ENCODE measurements at regions not wholly inside any gene's neighbourhood (a gene's known extent, or its start where the extent isn't known, plus 50 kb on each side); places are given as distances from the start of the nearest gene placed in this dataset.

DNA sequence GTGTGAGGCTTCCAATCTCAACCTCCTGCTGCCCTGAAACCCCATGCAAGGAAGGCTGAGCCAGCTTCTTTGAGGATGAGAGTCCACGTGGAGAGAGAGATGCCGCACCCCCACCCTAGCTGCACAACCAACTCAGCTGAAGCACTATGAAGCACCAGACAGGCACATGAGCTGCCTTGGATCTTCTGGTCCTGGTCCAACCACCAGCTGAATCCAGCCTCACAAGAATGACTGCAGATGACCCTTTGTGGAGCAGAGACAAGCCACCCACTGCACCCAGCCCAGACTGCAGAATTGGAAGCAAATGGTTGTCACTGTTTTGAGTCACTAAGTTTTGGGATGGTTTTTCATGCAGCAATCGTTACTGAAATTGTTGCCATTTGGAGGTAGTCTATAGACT, 149.6 kb upstream of the SYT13 start:
- TF ChIP-seq EP300 (IDR thresholded peaks at IDR 0.05) = no peak
- no peak for TF ChIP-seq POLR2A (IDR thresholded peaks at IDR 0.05)
- TF ChIP-seq POLR2AphosphoS5 (IDR thresholded peaks at IDR 0.05) = no peak
- H3K36me3 ChIP-seq = no peaks in the 10 kb centered on the region
- H3K4me3 ChIP-seq = no peak overlapping the region
- WGBS, 2 donors (ENCODE audit: low coverage in 1 of 2) = 75% methylated on average over 1 of the region's 3 CpGs; no CpG with 5 or more reads in 1 of the 2 donors
- peaks cover 0 to 14% (median 0%) of the 10 kb centered on the region in 3 donors for H3K9me3 ChIP-seq
- no peak for ATAC-seq
- no peak overlapping the region for H3K27ac ChIP-seq
- peaks cover 55% of the 10 kb centered on the region for H3K27me3 ChIP-seq
- H3K4me1 ChIP-seq = no peaks in the 10 kb centered on the region

DNA sequence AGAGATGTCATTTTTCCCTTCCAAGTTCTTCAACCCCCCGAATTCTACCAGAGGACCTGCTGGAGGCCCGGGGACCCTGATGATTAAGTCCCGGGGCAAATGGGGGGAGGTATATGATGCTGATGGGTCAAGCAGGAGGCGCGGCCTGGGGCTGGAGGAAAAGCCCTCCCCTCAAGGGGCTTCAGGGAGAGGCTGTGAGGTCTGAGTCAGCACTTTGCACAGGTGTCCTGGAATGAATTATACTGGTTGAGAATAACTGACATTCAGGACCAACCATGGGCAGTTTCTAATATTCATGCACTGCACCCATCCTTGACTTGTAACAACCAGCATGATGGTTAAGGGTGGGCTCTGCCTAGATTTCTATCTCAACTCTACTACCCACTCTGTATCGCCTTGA, 146.8 kb upstream of the SYT13 start:
- 86 to 90% methylated on average over 1 to 5 of the region's 6 CpGs for WGBS, 2 donors (ENCODE audit: low coverage in 1 of 2)
- no peak for ATAC-seq
- H3K27ac ChIP-seq = no peak overlapping the region

DNA sequence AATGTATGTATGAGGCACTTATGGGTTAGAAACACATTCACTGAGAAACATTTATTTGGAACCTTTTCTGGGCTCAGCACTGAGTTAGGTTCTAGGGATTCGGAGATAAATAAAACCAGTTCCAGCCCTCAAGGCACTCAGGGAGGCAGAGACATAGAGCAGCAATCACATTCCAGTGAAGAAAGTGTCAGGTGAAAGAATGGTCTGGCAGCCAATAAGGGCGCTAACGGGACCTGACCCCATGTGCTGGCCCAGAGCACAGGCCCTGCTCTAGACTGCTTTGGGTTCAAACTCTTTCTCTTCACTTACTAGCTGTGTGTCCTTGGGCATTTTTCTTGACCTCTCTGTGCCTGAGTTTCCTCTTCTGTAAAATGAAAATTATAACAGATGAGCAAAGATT, 146.0 kb upstream of the SYT13 start:
- no peaks in the 10 kb centered on the region for H3K4me1 ChIP-seq
- H3K4me3 ChIP-seq = no peak overlapping the region
- WGBS, 2 donors (ENCODE audit: low coverage in 1 of 2) = 70 to 71% methylated on average over 3 of the region's 3 CpGs
- H3K27me3 ChIP-seq = peaks cover 70% of the 10 kb centered on the region
- H3K9me3 ChIP-seq = no peaks in the 10 kb centered on the region
- TF ChIP-seq EP300 (IDR thresholded peaks at IDR 0.05) (no peak), POLR2AphosphoS5 (IDR thresholded peaks at IDR 0.05) (no peak), CTCF (IDR thresholded peaks at IDR 0.05) (no peak), POLR2A (IDR thresholded peaks at IDR 0.05) (no peak)
- no peak overlapping the region for H3K27ac ChIP-seq
- ATAC-seq = no peak
- H3K36me3 ChIP-seq = no peaks in the 10 kb centered on the region

More for the DNA sequence above, 146.8 kb upstream of the SYT13 start:
- H3K36me3 ChIP-seq = no peaks in the 10 kb centered on the region
- no peaks in the 10 kb centered on the region for H3K4me1 ChIP-seq
- H3K9me3 ChIP-seq = no peaks in the 10 kb centered on the region
- H3K4me3 ChIP-seq = no peak overlapping the region
- no peak for TF ChIP-seq EP300 (IDR thresholded peaks at IDR 0.05)
- no peak for TF ChIP-seq POLR2A (IDR thresholded peaks at IDR 0.05)
- TF ChIP-seq CTCF (IDR thresholded peaks at IDR 0.05) = no peak
- TF ChIP-seq POLR2AphosphoS5 (IDR thresholded peaks at IDR 0.05) = no peak
- peaks cover 67% of the 10 kb centered on the region for H3K27me3 ChIP-seq

DNA sequence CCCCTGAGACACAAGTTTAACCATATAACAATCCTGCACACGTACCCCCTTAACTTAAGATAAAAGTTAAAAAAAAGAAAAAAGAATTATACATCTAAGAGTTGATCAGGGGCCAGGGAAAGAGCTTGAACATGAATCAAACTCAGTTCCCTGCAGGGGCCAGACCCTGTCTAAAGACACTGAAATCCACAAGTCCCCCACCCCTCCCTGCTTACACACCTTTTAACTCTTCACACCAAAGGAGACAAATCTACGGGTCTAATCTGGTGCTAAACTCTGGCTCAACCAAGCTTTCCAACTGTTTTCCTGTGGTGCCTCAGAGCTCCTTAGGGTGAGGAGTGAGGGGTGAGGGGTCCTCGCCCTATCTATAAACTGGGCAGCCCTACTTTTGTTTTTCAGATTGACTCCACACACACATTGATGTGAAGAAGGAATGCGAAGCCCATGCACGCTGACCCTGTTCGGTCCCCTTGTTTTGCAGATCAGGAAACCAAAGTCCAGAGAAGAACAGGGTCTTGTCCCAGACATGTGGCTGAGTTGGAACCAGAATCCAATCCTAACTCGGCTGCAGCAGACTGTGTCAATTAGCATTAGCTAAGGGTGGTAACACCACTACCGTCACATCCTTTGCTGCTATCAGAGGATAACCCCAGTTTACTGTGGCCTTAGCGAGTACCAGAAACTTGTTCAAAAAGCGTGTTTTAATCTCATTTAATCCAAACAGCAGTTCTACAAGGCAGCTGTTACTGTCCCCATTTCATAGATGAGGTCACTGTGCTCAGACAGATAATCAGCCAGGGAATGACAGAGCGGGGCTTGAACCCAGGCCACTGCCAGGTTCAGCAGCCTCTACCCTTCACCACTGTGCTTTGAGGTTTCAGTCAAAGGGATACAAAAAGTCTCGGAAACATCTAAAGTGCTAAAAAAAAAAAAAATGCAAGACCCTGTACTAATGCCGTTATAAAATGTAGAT, 145.2 kb upstream of the SYT13 start:
- 69 to 79% methylated on average over 6 to 11 of the region's 13 CpGs for WGBS, 2 donors (ENCODE audit: low coverage in 1 of 2)

DNA sequence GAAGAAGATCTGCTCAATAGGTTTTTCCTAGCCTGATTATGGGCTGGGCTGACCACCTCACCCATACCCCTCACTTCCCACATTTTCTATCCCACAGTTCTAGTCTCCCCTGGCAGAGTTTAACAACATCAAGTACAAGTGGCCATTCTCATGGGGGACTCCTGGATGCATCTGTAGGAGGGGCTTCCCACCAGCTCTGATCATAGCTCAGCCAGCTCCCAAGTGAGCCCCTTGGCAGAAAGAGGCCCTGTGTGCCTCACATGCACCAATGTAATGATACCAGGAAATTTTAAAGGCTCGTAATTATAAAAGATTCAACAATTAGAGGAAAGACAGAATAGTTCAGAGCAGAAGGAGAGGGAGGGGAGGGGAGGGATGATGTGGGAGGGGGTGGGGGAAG, 144.2 kb upstream of the SYT13 start:
- Histone ChIP-seq H3K27ac (no peak overlapping the region), H3K27me3 (peaks cover 61% of the 10 kb centered on the region), H3K4me1 (no peaks in the 10 kb centered on the region), H3K4me3 (no peak overlapping the region), H3K9me3 (no peaks in the 10 kb centered on the region), H3K36me3 (no peaks in the 10 kb centered on the region)
- ATAC-seq = no peak
- 40% methylated on average over 1 of the region's 1 CpG for whole genome bisulfite sequencing, 2 donors (ENCODE audit: low coverage in 1 of 2)
- TF ChIP-seq POLR2AphosphoS5 (IDR thresholded peaks at IDR 0.05) = no peak
- no peak for TF ChIP-seq EP300 (IDR thresholded peaks at IDR 0.05)
- no peak for TF ChIP-seq POLR2A (IDR thresholded peaks at IDR 0.05)
- TF ChIP-seq CTCF (IDR thresholded peaks at IDR 0.05) = no peak

More for the DNA sequence above, 145.2 kb upstream of the SYT13 start:
- Histone ChIP-seq H3K4me1 (no peaks in the 10 kb centered on the region), H3K36me3 (no peaks in the 10 kb centered on the region), H3K27me3 (peaks cover 69% of the 10 kb centered on the region), H3K9me3 (no peaks in the 10 kb centered on the region), H3K27ac (no peak overlapping the region), H3K4me3 (no peak overlapping the region)
- no peak for TF ChIP-seq EP300 (IDR thresholded peaks at IDR 0.05)
- no peak for TF ChIP-seq CTCF (IDR thresholded peaks at IDR 0.05)
- TF ChIP-seq POLR2A (IDR thresholded peaks at IDR 0.05) = no peak
- no peak for TF ChIP-seq POLR2AphosphoS5 (IDR thresholded peaks at IDR 0.05)
- no peak for ATAC-seq

Measured in gastroesophageal sphincter (tissue), 4 donors.